ENCODE measurements at regions not wholly inside any gene's neighbourhood (a gene's known extent, or its start where the extent isn't known, plus 50 kb on each side); places are given as distances from the start of the nearest gene placed in this dataset.

DNA sequence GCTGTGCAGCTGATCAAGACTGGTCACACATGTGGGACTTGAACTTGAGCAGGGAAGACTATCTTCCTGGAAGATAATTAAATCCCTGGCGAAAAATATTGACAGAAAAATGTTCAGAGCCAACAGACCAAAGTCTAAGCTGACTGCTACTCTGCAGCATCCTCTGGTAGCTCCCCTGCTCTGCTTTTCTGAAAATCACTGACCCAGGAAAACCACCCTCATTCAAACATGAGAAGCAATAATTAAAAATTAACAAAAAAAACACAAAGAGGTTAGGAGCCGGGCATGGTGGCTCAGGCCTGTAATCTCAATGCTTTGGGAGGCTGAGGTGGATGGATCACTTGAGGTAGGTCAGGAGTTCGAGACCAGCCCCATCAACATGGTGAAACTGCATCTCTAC lies 151.9 kb downstream of the SCG2 start:
- TF ChIP-seq, protein P1, sequence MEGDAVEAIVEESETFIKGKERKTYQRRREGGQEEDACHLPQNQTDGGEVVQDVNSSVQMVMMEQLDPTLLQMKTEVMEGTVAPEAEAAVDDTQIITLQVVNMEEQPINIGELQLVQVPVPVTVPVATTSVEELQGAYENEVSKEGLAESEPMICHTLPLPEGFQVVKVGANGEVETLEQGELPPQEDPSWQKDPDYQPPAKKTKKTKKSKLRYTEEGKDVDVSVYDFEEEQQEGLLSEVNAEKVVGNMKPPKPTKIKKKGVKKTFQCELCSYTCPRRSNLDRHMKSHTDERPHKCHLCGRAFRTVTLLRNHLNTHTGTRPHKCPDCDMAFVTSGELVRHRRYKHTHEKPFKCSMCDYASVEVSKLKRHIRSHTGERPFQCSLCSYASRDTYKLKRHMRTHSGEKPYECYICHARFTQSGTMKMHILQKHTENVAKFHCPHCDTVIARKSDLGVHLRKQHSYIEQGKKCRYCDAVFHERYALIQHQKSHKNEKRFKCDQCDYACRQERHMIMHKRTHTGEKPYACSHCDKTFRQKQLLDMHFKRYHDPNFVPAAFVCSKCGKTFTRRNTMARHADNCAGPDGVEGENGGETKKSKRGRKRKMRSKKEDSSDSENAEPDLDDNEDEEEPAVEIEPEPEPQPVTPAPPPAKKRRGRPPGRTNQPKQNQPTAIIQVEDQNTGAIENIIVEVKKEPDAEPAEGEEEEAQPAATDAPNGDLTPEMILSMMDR (IDR thresholded peaks at IDR 0.05): no peak
- no peak for TF ChIP-seq POLR2A (IDR thresholded peaks at IDR 0.05)
- TF ChIP-seq EP300 (IDR thresholded peaks at IDR 0.05): no peak
- no peak overlapping the region for H3K4me3 ChIP-seq
- WGBS, 2 donors: 63 to 81% methylated on average over 3 of the region's 3 CpGs
- no peaks in the 10 kb centered on the region for H3K4me1 ChIP-seq
- intact Hi-C loops (cut with DNase I): no loop called here
- H3K27ac ChIP-seq: no peak overlapping the region
- H3K27me3 ChIP-seq: no peaks in the 10 kb centered on the region
- H3K36me3 ChIP-seq: no peaks in the 10 kb centered on the region
- DNase-seq: no peak
- peaks cover 0 to 3% (median 0%) of the 10 kb centered on the region in 4 donors for H3K9me3 ChIP-seq

GRCh38 chr2:223457301-223457700 lies 144.9 kb downstream of the SCG2 start:
- Histone ChIP-seq H3K27me3 (no peaks in the 10 kb centered on the region), H3K9me3 (peaks cover 0 to 3% (median 0%) of the 10 kb centered on the region in 4 donors), H3K4me1 (no peaks in the 10 kb centered on the region), H3K36me3 (no peaks in the 10 kb centered on the region), H3K27ac (no peak overlapping the region), H3K4me3 (no peak overlapping the region)
- TF ChIP-seq POLR2A (IDR thresholded peaks at IDR 0.05): no peak
- TF ChIP-seq POLR2AphosphoS5 (IDR thresholded peaks at IDR 0.05): no peak
- TF ChIP-seq, protein P1 (IDR thresholded peaks at IDR 0.05): no peak
- no peak for TF ChIP-seq EP300 (IDR thresholded peaks at IDR 0.05)
- intact Hi-C loops (cut with DNase I): no loop called here
- WGBS, 2 donors: 58 to 68% methylated on average over 2 of the region's 2 CpGs
- no peak for DNase-seq

GRCh38 chr2:223459328-223459939 lies 142.7 kb downstream of the SCG2 start:
- TF ChIP-seq POLR2A (IDR thresholded peaks at IDR 0.05) (no peak), POLR2AphosphoS5 (IDR thresholded peaks at IDR 0.05) (no peak), EP300 (IDR thresholded peaks at IDR 0.05) (no peak)
- TF ChIP-seq, protein P1 (IDR thresholded peaks at IDR 0.05): peak in 2 of 4 experiments; percentile 16 to 35
- intact Hi-C loops (cut with DNase I): no loop called here
- Histone ChIP-seq H3K4me3 (no peak overlapping the region), H3K4me1 (no peaks in the 10 kb centered on the region), H3K9me3 (no peaks in the 10 kb centered on the region), H3K27ac (no peak overlapping the region), H3K36me3 (no peaks in the 10 kb centered on the region), H3K27me3 (no peaks in the 10 kb centered on the region)
- DNase-seq: no peak
- 38 to 50% methylated on average over 4 of the region's 4 CpGs for WGBS, 2 donors

- no peak for DNase-seq
- H3K9me3 ChIP-seq: no peaks in the 10 kb centered on the region
- H3K27me3 ChIP-seq: no peaks in the 10 kb centered on the region
- 70 to 81% methylated on average over 1 of the region's 1 CpG for WGBS, 2 donors
- H3K4me3 ChIP-seq: no peak overlapping the region
- H3K36me3 ChIP-seq: no peaks in the 10 kb centered on the region
- H3K4me1 ChIP-seq: no peaks in the 10 kb centered on the region
- no peak overlapping the region for H3K27ac ChIP-seq
- TF ChIP-seq, protein P1 (IDR thresholded peaks at IDR 0.05): no peak
- no peak for TF ChIP-seq POLR2AphosphoS5 (IDR thresholded peaks at IDR 0.05)
- no peak for TF ChIP-seq EP300 (IDR thresholded peaks at IDR 0.05)
- TF ChIP-seq POLR2A (IDR thresholded peaks at IDR 0.05): no peak
- intact Hi-C loops (cut with DNase I): no loop called here
Measured at GRCh38 chr2:223460209-223460608, 142.0 kb downstream of the SCG2 start.

- no peak overlapping the region for H3K27ac ChIP-seq
- TF ChIP-seq POLR2AphosphoS5 (IDR thresholded peaks at IDR 0.05) (no peak), EP300 (IDR thresholded peaks at IDR 0.05) (no peak), POLR2A (IDR thresholded peaks at IDR 0.05) (no peak)
- TF ChIP-seq, protein P1 (IDR thresholded peaks at IDR 0.05): no peak
Measured at GRCh38 chr2:223460774-223461211, 141.4 kb downstream of the SCG2 start.

More at GRCh38 chr2:223460774-223461211, 141.4 kb downstream of the SCG2 start:
- DNase-seq: no peak
- no peaks in the 10 kb centered on the region for H3K36me3 ChIP-seq
- no peaks in the 10 kb centered on the region for H3K27me3 ChIP-seq
- intact Hi-C loops (cut with DNase I): no loop called here
- peaks cover 0 to 4% (median under 1%) of the 10 kb centered on the region in 4 donors for H3K4me1 ChIP-seq
- no peak overlapping the region for H3K4me3 ChIP-seq
- H3K9me3 ChIP-seq: no peaks in the 10 kb centered on the region
